Hepatocyte (in vitro differentiated cells): ENCODE measurements at regions not wholly inside any gene's neighbourhood (a gene's known extent, or its start where the extent isn't known, plus 50 kb on each side); places are given as distances from the start of the nearest gene placed in this dataset.

ENCODE experiments used
- DNase-seq: peaks from one replicate; pipeline ENCODE4 v3.0.0-alpha.2; 2016; ENCODE audit warnings: low spot score
- H2AFZ ChIP-seq: fragments of 200-600 bp; sonication (generic); 2 replicates; pipeline ENCODE4 v1.6.0; 2016; ENCODE audit warnings: antibody characterized with exemption, mild to moderate bottlenecking
- H3K27ac ChIP-seq: fragments of 200-600 bp; sonication (generic); 2 replicates; pipeline ENCODE4 v1.5.1; 2016; ENCODE audit warnings: mild to moderate bottlenecking
- H3K27me3 ChIP-seq: fragments of 200-600 bp; sonication (generic); 2 replicates; pipeline ENCODE4 v1.6.1; 2016
- H3K36me3 ChIP-seq: fragments of 200-600 bp; sonication (generic); replicated peaks from 2 replicates; pipeline ENCODE4 v1.5.1; 2016; ENCODE audit warnings: low read depth; ENCODE audit not compliant: insufficient read depth
- H3K4me1 ChIP-seq: fragments of 200-600 bp; sonication (generic); 2 replicates; pipeline ENCODE4 v1.5.1; 2016; ENCODE audit warnings: mild to moderate bottlenecking, moderate library complexity; ENCODE audit not compliant: insufficient read depth
- H3K4me2 ChIP-seq: fragments of 200-600 bp; sonication (generic); 2 replicates; pipeline ENCODE4 v1.6.0; 2016
- H3K4me3 ChIP-seq: fragments of 200-600 bp; sonication (generic); 2 replicates; pipeline ENCODE4 v1.5.1; 2016; ENCODE audit warnings: mild to moderate bottlenecking
- H3K79me2 ChIP-seq: fragments of 200-600 bp; sonication (generic); 2 replicates; pipeline ENCODE4 v1.6.0; 2017; ENCODE audit warnings: mild to moderate bottlenecking
- H3K9me2 ChIP-seq: fragments of 200-600 bp; sonication (generic); replicated peaks from 2 replicates; pipeline ENCODE4 v1.6.0; 2017; ENCODE audit warnings: mild to moderate bottlenecking; ENCODE audit not compliant: insufficient read depth
- H3K9me3 ChIP-seq: fragments of 200-600 bp; sonication (generic); 2 replicates; pipeline ENCODE4 v1.5.1; 2016; ENCODE audit warnings: low read depth, mild to moderate bottlenecking
- H4K20me1 ChIP-seq: fragments of 200-600 bp; sonication (generic); 2 replicates; pipeline ENCODE4 v1.6.0; 2016; ENCODE audit warnings: mild to moderate bottlenecking; ENCODE audit not compliant: insufficient read depth, poor library complexity, severe bottlenecking
- CTCF ChIP-seq: fragments of 200-600 bp; sonication (generic); IDR thresholded peaks from 2 replicates; pipeline ENCODE4 v1.5.1; 2016; ENCODE audit warnings: antibody characterized with exemption, mild to moderate bottlenecking; ENCODE audit not compliant: poor library complexity
- EZH2 ChIP-seq: fragments of 200-600 bp; sonication (generic); IDR thresholded peaks from 2 replicates; pipeline ENCODE4 v1.6.1; 2016; ENCODE audit warnings: antibody characterized with exemption, mild to moderate bottlenecking, borderline replicate concordance
- EZH2phosphoT487 ChIP-seq: fragments of 200-600 bp; sonication (generic); IDR thresholded peaks from one replicate; pipeline ENCODE4 v1.6.1; 2018; ENCODE audit warnings: antibody characterized with exemption, mild to moderate bottlenecking, low read depth, moderate library complexity; ENCODE audit not compliant: unreplicated experiment, severe bottlenecking
- WGBS: methylation state at CpG from one replicate; pipeline ENCODE4 v1.1.6; 2016; ENCODE audit warnings: low lambda C conversion rate; ENCODE audit errors: missing lambda C conversion rate; 5-methylcytosine and 5-hydroxymethylcytosine counted together

- no peaks in the 10 kb centered on the region for H4K20me1 ChIP-seq
- no peaks in the 10 kb centered on the region for H3K9me2 ChIP-seq
- H3K4me2 ChIP-seq: no peak overlapping the region
- no peak overlapping the region for H3K27ac ChIP-seq
- no peaks in the 10 kb centered on the region for H3K4me1 ChIP-seq
- H3K36me3 ChIP-seq: no peaks in the 10 kb centered on the region
- whole genome bisulfite sequencing: 96% methylated on average over 2 of the region's 2 CpGs
- H3K9me3 ChIP-seq: no peaks in the 10 kb centered on the region
- TF ChIP-seq EZH2 (no peak), CTCF (no peak), EZH2phosphoT487 (no peak)
- H3K4me3 ChIP-seq: no peak overlapping the region
- H3K27me3 ChIP-seq: no peaks in the 10 kb centered on the region
- DNase-seq: no peak
- no peak overlapping the region for H2AFZ ChIP-seq
- no peaks in the 10 kb centered on the region for H3K79me2 ChIP-seq
These were observed 441.4 kb downstream of the DIPK2A start for GRCh38 chr3:144413068-144413467.

GRCh38 chr3:144415492-144415891 lies 443.9 kb downstream of the DIPK2A start:
- H3K9me3 ChIP-seq: no peaks in the 10 kb centered on the region
- no peaks in the 10 kb centered on the region for H3K79me2 ChIP-seq
- H3K36me3 ChIP-seq: no peaks in the 10 kb centered on the region
- no peaks in the 10 kb centered on the region for H3K27me3 ChIP-seq
- WGBS: 42% methylated on average over 1 of the region's 1 CpG
- H3K9me2 ChIP-seq: no peaks in the 10 kb centered on the region
- no peaks in the 10 kb centered on the region for H4K20me1 ChIP-seq
- no peak for DNase-seq
- no peak overlapping the region for H2AFZ ChIP-seq
- TF ChIP-seq CTCF: no peak
- TF ChIP-seq EZH2: no peak
- TF ChIP-seq EZH2phosphoT487: no peak
- H3K4me2 ChIP-seq: no peak overlapping the region
- no peaks in the 10 kb centered on the region for H3K4me1 ChIP-seq
- no peak overlapping the region for H3K27ac ChIP-seq
- H3K4me3 ChIP-seq: no peak overlapping the region

- Histone ChIP-seq H3K4me3 (no peak overlapping the region), H3K4me1 (no peaks in the 10 kb centered on the region), H3K27me3 (no peaks in the 10 kb centered on the region), H2AFZ (no peak overlapping the region), H3K79me2 (no peaks in the 10 kb centered on the region), H3K9me3 (no peaks in the 10 kb centered on the region), H3K36me3 (no peaks in the 10 kb centered on the region), H3K9me2 (no peaks in the 10 kb centered on the region), H4K20me1 (no peaks in the 10 kb centered on the region), H3K27ac (no peak overlapping the region), H3K4me2 (no peak overlapping the region)
- no peak for DNase-seq
- TF ChIP-seq EZH2phosphoT487 (no peak), EZH2 (no peak), CTCF (no peak)
- WGBS: 90% methylated on average over 4 of the region's 4 CpGs
These were observed 453.0 kb downstream of the DIPK2A start for GRCh38 chr3:144424606-144425005.

- Histone ChIP-seq H3K27ac (no peak overlapping the region), H3K4me1 (no peaks in the 10 kb centered on the region), H3K27me3 (no peaks in the 10 kb centered on the region), H3K9me2 (no peaks in the 10 kb centered on the region), H3K79me2 (no peaks in the 10 kb centered on the region), H3K4me3 (no peak overlapping the region), H3K36me3 (no peaks in the 10 kb centered on the region), H4K20me1 (no peaks in the 10 kb centered on the region), H2AFZ (no peak overlapping the region), H3K4me2 (no peak overlapping the region), H3K9me3 (no peaks in the 10 kb centered on the region)
- DNase-seq: no peak
- no peak for TF ChIP-seq EZH2phosphoT487
- no peak for TF ChIP-seq EZH2
- TF ChIP-seq CTCF: no peak
These were observed 454.7 kb downstream of the DIPK2A start for GRCh38 chr3:144426366-144426765.
